ENCODE measurements at regions not wholly inside any gene's neighbourhood (a gene's known extent, or its start where the extent isn't known, plus 50 kb on each side); places are given as distances from the start of the nearest gene placed in this dataset.

- DNase-seq, result no peak
These were observed 394.6 kb upstream of the AZI2 start for GRCh38 chr3:28743271-28743670.

DNA sequence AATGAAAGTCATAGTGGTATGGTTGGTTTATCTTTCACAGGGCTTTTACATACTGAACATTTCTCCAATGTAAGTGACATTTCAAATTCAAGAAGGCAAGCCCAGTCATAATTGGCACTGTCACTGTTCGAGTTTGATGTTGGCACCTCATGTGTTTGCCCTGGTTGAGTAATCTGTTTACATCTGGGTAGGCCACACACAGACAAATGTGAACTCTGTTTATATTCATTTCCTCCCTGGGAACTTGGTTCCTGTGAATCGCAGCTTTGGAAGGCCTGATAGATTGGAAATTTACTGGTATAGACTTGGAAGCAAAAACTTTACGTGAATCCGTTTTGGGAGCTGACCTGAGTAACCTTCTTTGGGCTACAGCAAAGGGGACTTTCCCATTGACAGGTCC, 395.2 kb upstream of the AZI2 start:
- no peak for DNase-seq

- no peak for DNase-seq
These were observed 396.8 kb upstream of the AZI2 start for GRCh38 chr3:28745436-28745835.

DNA sequence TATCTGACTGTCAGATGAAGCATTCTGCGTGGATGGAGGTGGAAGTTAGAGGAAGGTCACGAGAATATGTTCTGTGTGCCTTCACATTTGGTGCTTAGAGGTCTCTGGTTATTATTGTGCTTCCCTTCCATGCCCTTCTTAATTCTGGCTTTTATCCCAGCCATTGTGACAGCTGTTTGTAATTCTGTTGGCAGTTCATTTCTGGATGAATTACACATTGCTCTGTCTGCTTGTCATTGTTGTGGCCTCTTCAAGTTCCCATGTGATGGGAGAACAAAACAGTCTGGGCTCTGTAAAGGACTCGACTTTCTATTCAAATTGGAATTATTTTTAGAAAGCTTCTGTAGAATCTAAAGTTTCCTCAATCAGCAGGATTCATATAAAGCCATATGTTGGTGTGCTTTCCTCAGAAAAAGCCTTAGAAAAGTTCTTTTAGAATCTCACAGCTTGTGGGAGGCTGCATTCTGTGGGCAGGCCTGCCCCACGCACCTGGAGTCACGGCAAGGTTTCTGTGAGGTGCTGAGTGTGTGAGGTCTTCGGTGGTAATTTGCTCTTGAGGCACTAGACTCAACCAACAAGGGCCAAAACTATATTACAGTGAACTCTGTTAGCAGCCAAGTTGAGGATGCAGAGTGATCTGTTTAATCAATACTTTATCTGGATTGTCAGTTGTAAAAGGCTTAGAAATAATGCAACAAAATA, 397.4 kb upstream of the AZI2 start:
- no peak for DNase-seq

DNA sequence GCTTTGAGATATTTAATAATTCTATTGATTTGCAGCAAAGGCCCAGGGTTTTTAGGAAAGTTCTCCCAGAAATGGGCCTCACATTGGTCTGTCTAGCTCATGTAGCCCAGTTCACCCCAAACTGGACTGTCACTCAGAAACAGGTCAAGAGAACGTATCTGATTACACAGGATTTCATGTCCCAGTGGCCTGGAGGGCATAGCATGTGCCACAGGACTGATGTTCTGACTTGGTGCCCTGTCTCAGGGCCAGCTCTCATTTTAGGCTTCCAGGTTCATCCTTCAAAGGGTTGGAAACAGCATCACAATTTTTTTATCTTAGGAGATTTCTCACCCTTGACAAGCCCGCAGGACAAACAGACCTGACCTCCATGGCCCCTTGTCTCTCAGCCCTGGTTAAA, 398.4 kb upstream of the AZI2 start:
- no peak for DNase-seq

GRCh38 chr3:28751864-28752263, 403.2 kb upstream of the AZI2 start:
- DNase-seq, result no peak

- no peak for DNase-seq
These were observed 403.7 kb upstream of the AZI2 start for GRCh38 chr3:28752290-28752689.

DNA sequence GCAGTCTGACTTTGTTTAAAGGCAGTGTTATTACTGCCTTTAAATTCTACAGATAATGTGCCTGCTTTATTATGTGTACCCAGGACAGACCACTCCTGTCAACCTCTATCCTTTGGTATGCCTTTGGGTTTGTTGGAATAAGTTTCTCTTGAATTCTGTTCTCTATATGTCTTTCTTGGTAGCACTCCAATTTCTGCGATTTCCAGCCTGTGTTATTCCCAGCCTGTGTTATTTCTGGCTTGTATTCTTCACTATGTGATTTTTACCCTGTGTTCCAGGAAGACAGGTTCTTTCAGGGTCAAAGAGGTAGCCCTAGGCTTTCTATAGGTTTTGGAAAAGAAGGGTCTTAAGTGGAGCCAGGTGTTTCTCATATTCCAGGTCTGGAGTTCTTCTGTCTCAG, 407.4 kb upstream of the AZI2 start:
- DNase-seq, result no peak

- DNase-seq, result no peak
These were observed 409.5 kb upstream of the AZI2 start for GRCh38 chr3:28758115-28758514.

- no peak for DNase-seq
These were observed 412.8 kb upstream of the AZI2 start for GRCh38 chr3:28761375-28761774.

DNA sequence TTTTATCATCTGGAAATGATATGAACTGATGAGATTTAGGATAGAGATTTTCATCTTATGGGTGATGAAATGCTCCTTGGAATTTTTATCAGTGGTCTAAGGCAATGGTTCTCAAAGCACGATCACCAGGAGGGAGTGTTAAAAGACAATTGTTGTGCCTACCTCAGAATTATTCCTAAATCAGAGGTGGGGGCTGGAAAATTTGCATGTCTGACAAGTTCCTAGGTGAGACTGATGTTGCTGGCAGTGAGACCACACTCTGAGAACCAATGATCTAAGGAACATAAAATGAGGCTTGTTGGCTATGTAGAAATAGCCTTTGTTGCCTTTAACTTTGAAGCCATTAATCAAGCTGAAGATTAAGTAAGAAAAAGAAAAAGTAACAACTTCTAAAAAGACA, 416.6 kb upstream of the AZI2 start:
- no peak for DNase-seq

DNA sequence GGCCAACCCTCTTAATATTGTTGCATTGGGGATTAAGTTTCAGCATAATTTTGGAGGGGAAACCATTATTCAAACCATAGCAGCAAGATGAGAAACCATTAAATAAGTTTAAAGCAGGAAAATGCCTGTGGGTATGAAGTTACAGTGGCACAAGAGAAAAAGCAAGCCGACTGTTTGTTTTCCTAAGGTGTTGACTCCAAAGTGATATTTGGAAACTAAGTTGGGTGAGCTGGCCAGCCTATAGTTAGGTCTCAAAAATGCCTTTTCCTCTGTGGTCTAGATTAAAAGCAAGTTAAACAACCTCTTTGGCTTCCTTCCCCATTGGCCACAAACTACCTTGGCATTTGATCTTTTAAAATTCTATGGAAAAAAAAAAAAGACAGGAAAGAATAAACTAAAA, 419.8 kb upstream of the AZI2 start:
- no peak for DNase-seq

DNA sequence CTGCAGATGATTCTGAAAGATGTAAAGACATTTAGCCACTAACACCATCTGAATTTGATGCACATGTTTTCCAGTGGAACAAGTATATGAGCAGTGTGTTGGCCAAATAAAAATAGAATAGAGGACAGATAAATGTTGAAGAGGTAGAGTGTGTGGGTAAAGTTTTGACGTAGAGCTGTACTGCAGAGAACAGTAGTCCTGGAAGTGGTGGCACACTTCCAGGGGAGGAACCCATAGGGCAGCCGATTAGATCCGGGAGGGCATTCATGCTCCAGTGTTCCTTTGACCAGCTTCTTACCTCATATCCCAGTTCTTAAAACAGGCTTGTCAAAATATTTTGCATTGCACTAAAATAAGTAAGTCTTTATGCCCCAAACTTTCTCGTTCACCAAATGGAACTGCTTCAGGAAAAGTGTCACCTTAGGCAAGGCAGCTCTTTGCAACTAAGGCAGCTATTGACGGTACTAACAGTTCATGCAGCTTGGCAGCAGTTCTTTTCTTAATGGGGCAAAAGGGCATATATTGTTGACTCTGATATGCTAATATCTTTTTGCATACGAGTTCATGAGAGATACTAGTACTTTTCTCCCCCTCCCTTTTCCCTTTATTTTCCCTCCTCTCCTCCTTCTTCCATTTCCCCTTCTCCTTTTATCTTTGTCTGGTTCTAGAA, 429.3 kb upstream of the AZI2 start:
- DNase-seq, result no peak

DNA sequence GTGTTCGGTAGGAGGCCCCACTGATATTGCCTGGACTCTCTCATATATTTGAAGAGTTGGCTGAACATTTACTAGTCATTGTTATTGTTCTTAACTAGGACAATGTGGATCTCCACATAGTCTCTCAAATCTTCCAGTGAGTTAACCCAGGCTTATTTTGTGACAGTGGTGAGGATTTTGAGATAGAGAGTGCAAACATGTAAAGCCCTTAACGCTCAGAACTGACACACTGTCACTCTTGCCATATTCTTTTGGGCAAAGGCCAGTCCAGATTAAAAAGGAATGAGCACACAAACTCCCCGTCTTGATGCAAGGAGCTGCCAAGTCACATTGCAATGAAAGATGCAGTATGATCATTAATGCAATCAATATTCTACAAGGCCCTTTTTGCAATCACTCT, 431.9 kb upstream of the AZI2 start:
- DNase-seq, result no peak

DNA sequence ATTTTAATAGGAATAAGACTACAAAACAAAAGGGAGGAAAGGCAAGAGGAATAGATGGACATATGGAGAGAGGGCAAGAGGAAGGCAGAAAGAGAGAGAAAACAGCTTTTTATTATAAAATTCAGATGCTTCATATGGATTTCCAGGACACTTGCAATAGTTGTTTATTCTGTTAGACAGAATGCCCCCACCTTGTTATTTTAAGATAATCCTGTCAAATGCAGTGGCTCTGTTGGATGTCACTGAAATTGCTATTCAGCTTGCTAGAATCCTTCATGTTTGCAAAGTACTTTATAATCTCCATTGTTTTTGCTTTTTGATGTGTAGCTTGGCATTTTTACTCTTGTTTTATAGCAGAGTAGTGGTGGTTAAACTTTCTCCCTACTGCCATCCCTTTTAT, 432.4 kb upstream of the AZI2 start:
- no peak for DNase-seq

GRCh38 chr3:28786446-28786845, 437.8 kb upstream of the AZI2 start:
- DNase-seq, result no peak

DNA sequence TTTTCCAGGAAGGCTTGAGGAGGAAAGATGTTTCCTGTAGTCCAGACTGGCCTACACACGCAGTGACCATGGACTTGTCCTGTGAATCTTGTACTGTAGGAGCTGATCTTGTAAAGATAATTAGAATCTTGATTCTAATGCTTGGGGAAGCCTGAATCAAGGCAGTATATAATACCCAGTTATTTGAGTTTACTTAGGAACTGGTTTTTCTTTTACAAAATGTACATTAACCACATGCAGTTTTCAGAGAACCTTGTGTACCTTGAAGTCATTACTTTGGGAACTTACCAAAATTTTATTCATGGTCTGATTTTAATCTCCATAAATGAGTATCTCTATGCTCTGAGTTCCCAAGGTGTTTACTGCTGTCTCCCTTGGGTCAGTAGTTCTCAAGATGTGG, 439.9 kb upstream of the AZI2 start:
- DNase-seq, result no peak

DNA sequence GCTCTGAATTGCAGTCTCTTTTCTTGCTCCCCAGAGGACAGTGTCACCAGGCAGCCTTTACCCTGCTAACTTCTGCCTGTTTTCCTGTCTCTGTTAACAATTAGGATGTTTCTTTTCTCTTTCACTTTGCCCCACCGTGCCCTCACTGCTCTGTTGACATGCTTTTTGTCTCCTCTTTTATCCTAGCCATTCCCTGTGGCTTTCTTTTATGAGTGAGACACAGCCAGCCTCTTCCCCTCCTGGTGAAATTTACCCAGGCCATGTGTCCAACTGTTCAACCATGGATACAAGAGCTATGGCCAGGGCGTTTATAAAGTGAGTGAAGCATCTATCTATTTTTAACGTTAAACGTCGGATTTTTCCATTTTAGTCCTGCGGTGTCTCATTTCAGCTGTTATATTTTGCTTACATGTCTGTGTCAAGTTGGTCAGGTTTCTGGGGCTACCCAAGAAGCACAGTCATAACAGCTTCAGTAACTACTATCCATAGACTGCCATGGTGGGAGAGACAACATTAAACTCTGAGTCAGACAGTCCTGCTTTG, 443.2 kb upstream of the AZI2 start:
- DNase-seq, result no peak

- DNase-seq, result no peak
These were observed 444.0 kb upstream of the AZI2 start for GRCh38 chr3:28792604-28793003.

DNA sequence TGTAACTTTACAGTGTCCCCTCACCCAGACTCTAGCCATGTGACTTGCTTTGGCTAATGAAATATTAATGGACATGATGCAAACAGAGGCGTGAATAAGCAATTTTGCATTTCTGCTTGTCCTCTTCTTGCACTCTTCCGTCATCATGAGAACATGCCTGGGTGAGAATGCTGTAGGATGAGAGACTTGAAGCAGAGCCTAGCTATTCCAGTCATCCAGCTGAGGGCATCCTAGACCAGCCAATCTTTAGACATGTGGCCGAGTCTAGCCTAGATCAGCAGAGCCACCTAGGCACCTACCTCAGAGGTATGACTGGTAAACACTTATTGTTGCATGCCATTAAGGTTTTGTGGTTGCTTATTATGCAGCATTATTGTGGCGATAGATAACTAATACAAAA, 450.5 kb upstream of the AZI2 start:
- no peak for DNase-seq

GRCh38 chr3:28800203-28800602, 451.6 kb upstream of the AZI2 start:
- no peak for DNase-seq

DNA sequence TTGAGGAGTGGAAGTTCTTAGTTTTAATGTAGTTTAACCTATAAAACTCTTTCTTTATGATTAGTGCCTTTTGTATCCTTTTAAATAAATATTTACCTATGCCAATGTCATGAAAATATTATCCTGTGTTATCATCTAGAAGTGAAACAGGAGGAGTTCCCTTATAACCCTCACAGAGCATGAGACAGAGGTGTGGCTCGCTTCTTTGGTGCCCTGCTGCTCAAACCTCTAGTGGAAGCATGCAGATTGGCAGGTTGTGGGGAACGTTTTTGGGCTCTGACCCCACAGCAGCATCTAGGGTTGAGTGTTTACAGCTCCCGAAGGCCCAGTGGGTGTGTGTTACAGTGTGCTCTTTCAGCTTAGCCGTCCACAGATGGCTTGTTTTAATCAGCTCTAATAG, 459.4 kb upstream of the AZI2 start:
- DNase-seq, result no peak

- DNase-seq, result no peak
These were observed 464.9 kb upstream of the RBMS3 start for GRCh38 chr3:28816017-28816416.

DNA sequence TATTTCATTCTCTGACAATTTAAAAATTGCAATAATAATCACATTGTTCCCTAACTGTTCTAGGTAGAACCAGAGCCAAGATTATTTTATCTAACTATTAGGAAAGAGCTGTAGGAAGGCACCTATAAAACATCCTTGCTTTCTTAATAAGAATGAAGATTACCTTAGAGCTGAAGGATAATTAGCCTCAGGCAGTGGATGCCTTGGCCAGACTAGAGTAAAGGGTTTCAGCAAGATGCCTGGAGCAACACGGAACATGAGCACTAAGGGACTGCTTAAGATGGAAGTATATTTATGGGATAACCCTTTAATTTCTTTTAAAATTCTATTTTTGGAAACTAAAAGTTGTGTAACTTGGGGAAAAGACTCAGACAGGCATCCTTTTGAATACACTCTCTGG, 456.6 kb upstream of the RBMS3 start:
- no peak for DNase-seq

GRCh38 chr3:28826840-28827239, 454.0 kb upstream of the RBMS3 start:
- DNase-seq, result no peak

Data from DMS153 (cell line).